Dendritic cell treated with granulocyte-macrophage colony-stimulating factor and Interleukin-4, amounts not matched to agents 40 ng/mL and 50 ng/mL, for 4 days (primary cell): ENCODE measurements at regions not wholly inside any gene's neighbourhood (a gene's known extent, or its start where the extent isn't known, plus 50 kb on each side); places are given as distances from the start of the nearest gene placed in this dataset.
"Not testable (repeated sequence)": the region's sequence is repeated elsewhere in the genome, so short reads cannot be mapped to it uniquely, and the experiment has no call there.

ENCODE experiments used
- H3K27ac Mint-ChIP-seq: one replicate; pipeline ENCODE4 v1.8.0; 2022; ENCODE audit warnings: mild to moderate bottlenecking, mixed read lengths
- H3K27me3 Mint-ChIP-seq: one replicate; pipeline ENCODE4 v1.8.0; 2022; ENCODE audit warnings: mild to moderate bottlenecking, mixed read lengths
- H3K36me3 Mint-ChIP-seq: one replicate; pipeline ENCODE4 v1.8.0; 2022; ENCODE audit warnings: low read depth, mixed read lengths
- H3K4me1 Mint-ChIP-seq: one replicate; pipeline ENCODE4 v1.8.0; 2022; ENCODE audit warnings: low read depth, mixed read lengths
- H3K4me3 Mint-ChIP-seq: one replicate; pipeline ENCODE4 v1.8.0; 2022; ENCODE audit warnings: mild to moderate bottlenecking, moderate library complexity, mixed read lengths
- H3K9me3 Mint-ChIP-seq: one replicate; pipeline ENCODE4 v1.8.0; 2022; ENCODE audit warnings: mixed read lengths
- intact Hi-C: fragments of 100-400 bp; cut with micrococcal nuclease; formaldehyde crosslinking; loops from one replicate; pipeline ENCODE4 v1.15.0; 2022

- H3K27me3 Mint-ChIP-seq, result peaks cover under 1% of the 10 kb centered on the region
- peaks cover 20% of the 10 kb centered on the region for H3K9me3 Mint-ChIP-seq
- intact Hi-C loops, result no loop called here
- H3K36me3 Mint-ChIP-seq, result no peaks in the 10 kb centered on the region
- H3K4me3 Mint-ChIP-seq, result no peak overlapping the region
- H3K4me1 Mint-ChIP-seq, result no peaks in the 10 kb centered on the region
- H3K27ac Mint-ChIP-seq, result no peak overlapping the region
Measured at GRCh38 chr1:4132352-4133296, 232.6 kb upstream of the C1orf174 start.

GRCh38 chr1:4133297-4133938 is 233.3 kb upstream of the C1orf174 start:
- Mint-ChIP-seq H3K9me3 (peaks cover 20% of the 10 kb centered on the region), H3K27me3 (peaks cover 7% of the 10 kb centered on the region), H3K36me3 (no peaks in the 10 kb centered on the region), H3K4me3 (no peak overlapping the region), H3K4me1 (no peaks in the 10 kb centered on the region), H3K27ac (no peak overlapping the region)
- intact Hi-C loops, result no loop called here

GRCh38 chr1:4133939-4134321 is 233.9 kb upstream of the C1orf174 start:
- Mint-ChIP-seq H3K9me3 (peaks cover 20% of the 10 kb centered on the region), H3K36me3 (no peaks in the 10 kb centered on the region), H3K27me3 (peaks cover 7% of the 10 kb centered on the region), H3K4me3 (no peak overlapping the region), H3K27ac (no peak overlapping the region), H3K4me1 (no peaks in the 10 kb centered on the region)
- intact Hi-C loops, result no loop called here

GRCh38 chr1:4135853-4136252 is 235.8 kb upstream of the C1orf174 start:
- peaks cover 20% of the 10 kb centered on the region for H3K9me3 Mint-ChIP-seq
- intact Hi-C loops, H3K4me1 Mint-ChIP-seq, H3K27ac Mint-ChIP-seq, H3K27me3 Mint-ChIP-seq, H3K36me3 Mint-ChIP-seq, H3K4me3 Mint-ChIP-seq: not testable (repeated sequence)

- peaks cover 7% of the 10 kb centered on the region for H3K27me3 Mint-ChIP-seq
- H3K4me1 Mint-ChIP-seq, result no peaks in the 10 kb centered on the region
- H3K4me3 Mint-ChIP-seq, result no peak overlapping the region
- H3K27ac Mint-ChIP-seq, result no peak overlapping the region
- intact Hi-C loops, result no loop called here
- H3K9me3 Mint-ChIP-seq, result peaks cover 20% of the 10 kb centered on the region
- H3K36me3 Mint-ChIP-seq, result no peaks in the 10 kb centered on the region
Measured at GRCh38 chr1:4137621-4138415, 237.7 kb upstream of the C1orf174 start.

- no peaks in the 10 kb centered on the region for H3K4me1 Mint-ChIP-seq
- intact Hi-C loops, result no loop called here
- no peaks in the 10 kb centered on the region for H3K36me3 Mint-ChIP-seq
- H3K4me3 Mint-ChIP-seq, result no peak overlapping the region
- H3K27ac Mint-ChIP-seq, result no peak overlapping the region
- peaks cover 7% of the 10 kb centered on the region for H3K27me3 Mint-ChIP-seq
- peaks cover 20% of the 10 kb centered on the region for H3K9me3 Mint-ChIP-seq
Measured at GRCh38 chr1:4139646-4140045, 239.6 kb upstream of the C1orf174 start.

GRCh38 chr1:4140241-4140640 is 240.2 kb upstream of the C1orf174 start:
- H3K9me3 Mint-ChIP-seq, result peaks cover 18% of the 10 kb centered on the region
- intact Hi-C loops, result no loop called here
- peaks cover 7% of the 10 kb centered on the region for H3K27me3 Mint-ChIP-seq
- H3K27ac Mint-ChIP-seq, result no peak overlapping the region
- no peaks in the 10 kb centered on the region for H3K4me1 Mint-ChIP-seq
- H3K4me3 Mint-ChIP-seq, result no peak overlapping the region
- H3K36me3 Mint-ChIP-seq, result no peaks in the 10 kb centered on the region

- intact Hi-C loops, result no loop called here
- H3K4me1 Mint-ChIP-seq, result no peaks in the 10 kb centered on the region
- H3K4me3 Mint-ChIP-seq, result no peak overlapping the region
- no peaks in the 10 kb centered on the region for H3K36me3 Mint-ChIP-seq
- H3K27ac Mint-ChIP-seq, result no peak overlapping the region
- peaks cover 13% of the 10 kb centered on the region for H3K9me3 Mint-ChIP-seq
- H3K27me3 Mint-ChIP-seq, result peaks cover 7% of the 10 kb centered on the region
Measured at GRCh38 chr1:4140821-4141220, 240.7 kb upstream of the C1orf174 start.

GRCh38 chr1:4144349-4144971 is 244.4 kb upstream of the C1orf174 start:
- Mint-ChIP-seq H3K27me3 (no peaks in the 10 kb centered on the region), H3K4me3 (no peak overlapping the region), H3K36me3 (no peaks in the 10 kb centered on the region), H3K27ac (no peak overlapping the region), H3K9me3 (no peaks in the 10 kb centered on the region), H3K4me1 (no peaks in the 10 kb centered on the region)
- intact Hi-C loops, result no loop called here

- intact Hi-C loops, result no loop called here
- Mint-ChIP-seq H3K9me3 (no peaks in the 10 kb centered on the region), H3K36me3 (no peaks in the 10 kb centered on the region), H3K4me1 (no peaks in the 10 kb centered on the region), H3K27me3 (no peaks in the 10 kb centered on the region), H3K27ac (no peak overlapping the region), H3K4me3 (no peak overlapping the region)
Measured at GRCh38 chr1:4146101-4146500, 246.0 kb upstream of the C1orf174 start.

- H3K27me3 Mint-ChIP-seq, result no peaks in the 10 kb centered on the region
- H3K4me3 Mint-ChIP-seq, result no peak overlapping the region
- no peaks in the 10 kb centered on the region for H3K9me3 Mint-ChIP-seq
- no peak overlapping the region for H3K27ac Mint-ChIP-seq
- H3K4me1 Mint-ChIP-seq, result no peaks in the 10 kb centered on the region
- intact Hi-C loops, result no loop called here
- H3K36me3 Mint-ChIP-seq, result no peaks in the 10 kb centered on the region
Measured at GRCh38 chr1:4146614-4147013, 246.5 kb upstream of the C1orf174 start.

- no peak overlapping the region for H3K4me3 Mint-ChIP-seq
- intact Hi-C loops, result no loop called here
- H3K27me3 Mint-ChIP-seq, result no peaks in the 10 kb centered on the region
- no peaks in the 10 kb centered on the region for H3K4me1 Mint-ChIP-seq
- H3K27ac Mint-ChIP-seq, result no peak overlapping the region
- H3K36me3 Mint-ChIP-seq, result no peaks in the 10 kb centered on the region
- H3K9me3 Mint-ChIP-seq, result no peaks in the 10 kb centered on the region
Measured at GRCh38 chr1:4147509-4147908, 247.4 kb upstream of the C1orf174 start.

GRCh38 chr1:4149281-4149680 is 249.2 kb upstream of the C1orf174 start:
- Mint-ChIP-seq H3K9me3 (no peaks in the 10 kb centered on the region), H3K4me3 (no peak overlapping the region), H3K4me1 (no peaks in the 10 kb centered on the region), H3K27me3 (no peaks in the 10 kb centered on the region), H3K36me3 (no peaks in the 10 kb centered on the region), H3K27ac (no peak overlapping the region)
- intact Hi-C loops, result no loop called here

GRCh38 chr1:4149831-4150230 is 249.8 kb upstream of the C1orf174 start:
- H3K9me3 Mint-ChIP-seq, result no peaks in the 10 kb centered on the region
- no peaks in the 10 kb centered on the region for H3K27me3 Mint-ChIP-seq
- intact Hi-C loops, result no loop called here
- no peak overlapping the region for H3K4me3 Mint-ChIP-seq
- no peak overlapping the region for H3K27ac Mint-ChIP-seq
- H3K4me1 Mint-ChIP-seq, result no peaks in the 10 kb centered on the region
- no peaks in the 10 kb centered on the region for H3K36me3 Mint-ChIP-seq
